Stomach (tissue), 4 donors: ENCODE measurements at regions not wholly inside any gene's neighbourhood (a gene's known extent, or its start where the extent isn't known, plus 50 kb on each side); places are given as distances from the start of the nearest gene placed in this dataset.

Experiments used
- CTCF ChIP-seq, 7 experiments: fragments of 450-650 bp in 4 of 7; fragments of 200-600 bp in 3 of 7; sonication (generic) in 3 of 7; IDR thresholded peaks; one replicate each; pipeline ENCODE4 v1.5.1; 2016 to 2019; ENCODE audit warnings: antibody characterized with exemption in 7 of 7, control low read depth in 2 of 7, mild to moderate bottlenecking in 1 of 7
- POLR2A ChIP-seq, 4 donors: fragments of 450-650 bp; IDR thresholded peaks; one replicate each; pipeline ENCODE4 v1.6.1; 2016; ENCODE audit warnings: antibody characterized with exemption in 4 of 4, control low read depth in 2 of 4, mild to moderate bottlenecking in 1 of 4, moderate library complexity in 1 of 4

- TF ChIP-seq CTCF (IDR thresholded peaks at IDR 0.05) (no peak), POLR2A (IDR thresholded peaks at IDR 0.05) (no peak)
Observed at GRCh38 chr9:82880336-82881050, 182.4 kb downstream of the RASEF start.
